GM19025 (cell line): ENCODE measurements at regions not wholly inside any gene's neighbourhood (a gene's known extent, or its start where the extent isn't known, plus 50 kb on each side); places are given as distances from the start of the nearest gene placed in this dataset.
"Not testable (repeated sequence)": the region's sequence is repeated elsewhere in the genome, so short reads cannot be mapped to it uniquely, and the experiment has no call there.

ENCODE experiments used
- ATAC-seq: cut with Tn5 transposase; IDR thresholded peaks from one replicate; pipeline ENCODE4 v1.9.1; 2021; ENCODE audit warnings: mild to moderate bottlenecking, low read depth, moderate library complexity; ENCODE audit not compliant: unreplicated experiment

- no peak for ATAC-seq
These were observed 98.9 kb upstream of the TAF11L2 start for GRCh38 chr5:17398866-17399835.

GRCh38 chr5:17399931-17400330 lies 98.1 kb upstream of the TAF11L2 start:
- ATAC-seq: no peak

GRCh38 chr5:17400724-17401469 lies 97.1 kb upstream of the TAF11L2 start:
- ATAC-seq: no peak

- no peak for ATAC-seq
These were observed 96.4 kb upstream of the TAF11L2 start for GRCh38 chr5:17401470-17402288.

GRCh38 chr5:17402289-17403121 lies 95.5 kb upstream of the TAF11L2 start:
- ATAC-seq: no peak

- ATAC-seq: no peak
These were observed 94.1 kb upstream of the TAF11L2 start for GRCh38 chr5:17403695-17404490.

GRCh38 chr5:17405976-17406375 lies 92.1 kb upstream of the TAF11L2 start:
- ATAC-seq: no peak

GRCh38 chr5:17406423-17406838 lies 91.6 kb upstream of the TAF11L2 start:
- no peak for ATAC-seq

- ATAC-seq: no peak
These were observed 86.3 kb upstream of the TAF11L2 start for GRCh38 chr5:17411436-17412402.

- ATAC-seq: no peak
These were observed 85.0 kb upstream of the TAF11L2 start for GRCh38 chr5:17412760-17413671.

- no peak for ATAC-seq
These were observed 84.3 kb upstream of the TAF11L2 start for GRCh38 chr5:17413691-17414090.

GRCh38 chr5:17415321-17415758 lies 82.7 kb upstream of the TAF11L2 start:
- ATAC-seq: no peak

GRCh38 chr5:17416374-17416773 lies 81.7 kb upstream of the TAF11L2 start:
- ATAC-seq: not testable (repeated sequence)

GRCh38 chr5:17424674-17425073 lies 73.4 kb upstream of the TAF11L2 start:
- no peak for ATAC-seq

- no peak for ATAC-seq
These were observed 72.5 kb upstream of the TAF11L2 start for GRCh38 chr5:17425385-17426070.

- no peak for ATAC-seq
These were observed 71.8 kb upstream of the TAF11L2 start for GRCh38 chr5:17426104-17426749.
